Spleen (tissue), 11 donors: ENCODE measurements at regions not wholly inside any gene's neighbourhood (a gene's known extent, or its start where the extent isn't known, plus 50 kb on each side); places are given as distances from the start of the nearest gene placed in this dataset.

Source experiments
- DNase-seq: peaks from one replicate; pipeline ENCODE4 v3.0.0-alpha.2; 2020
- H3K27ac ChIP-seq, 8 donors: fragments of 200-600 bp; sonication (generic) in 7 of 8; 1 replicate in 4 of 8; 2 replicates in 4 of 8; pipeline versions ENCODE4 v1.5.0 to v1.8.0; 2016 to 2021; ENCODE audit warnings: inconsistent platforms in 4 of 8, mild to moderate bottlenecking in 4 of 8, moderate library complexity in 1 of 8
- H3K27me3 ChIP-seq, 7 donors: fragments of 200-600 bp; sonication (generic) in 6 of 7; replicated peaks in 1 of 7; 1 replicate in 4 of 7; 2 replicates in 3 of 7; pipeline versions ENCODE4 v1.5.0 to v1.8.0; 2016 to 2021; ENCODE audit warnings: inconsistent platforms in 3 of 7, mild to moderate bottlenecking in 1 of 7
- H3K36me3 ChIP-seq, 6 donors: fragments of 200-600 bp; sonication (generic) in 5 of 6; 1 replicate in 4 of 6; 2 replicates in 2 of 6; pipeline versions ENCODE4 v1.5.0 to v1.8.0; 2016 to 2021; ENCODE audit warnings: inconsistent platforms in 2 of 6
- H3K4me1 ChIP-seq, 6 donors: fragments of 200-600 bp; sonication (generic) in 5 of 6; 1 replicate in 3 of 6; 2 replicates in 3 of 6; pipeline versions ENCODE4 v1.5.0 to v1.8.0; 2016 to 2021; ENCODE audit warnings: inconsistent platforms in 3 of 6
- H3K4me3 ChIP-seq, 8 donors: fragments of 200-600 bp; sonication (generic) in 7 of 8; 1 replicate in 4 of 8; 2 replicates in 4 of 8; pipeline versions ENCODE4 v1.5.0 to v1.8.0; 2016 to 2021; ENCODE audit warnings: inconsistent platforms in 4 of 8, mild to moderate bottlenecking in 4 of 8, moderate library complexity in 2 of 8
- H3K9me3 ChIP-seq, 8 donors: fragments of 200-600 bp; sonication (generic) in 7 of 8; 1 replicate in 4 of 8; 2 replicates in 4 of 8; pipeline versions ENCODE4 v1.5.0 to v1.8.0; 2016 to 2021; ENCODE audit warnings: inconsistent platforms in 4 of 8
- CTCF ChIP-seq, 11 experiments: fragments of 200-600 bp in 7 of 11; fragments of 450-650 bp in 4 of 11; sonication (generic) in 4 of 11; IDR thresholded peaks in 8 of 11; conservative IDR thresholded peaks in 3 of 11; 1 replicate in 7 of 11; 2 replicates in 4 of 11; pipeline versions ENCODE4 v1.4.0 to v1.8.0; 2016 to 2021; ENCODE audit warnings: antibody characterized with exemption in 11 of 11, inconsistent platforms in 4 of 11, mild to moderate bottlenecking in 1 of 11
- POLR2A ChIP-seq, 3 donors: fragments of 450-650 bp; IDR thresholded peaks; one replicate each; pipeline ENCODE4 v1.5.1; 2017; ENCODE audit warnings: antibody characterized with exemption in 3 of 3, mild to moderate bottlenecking in 1 of 3
- POLR2AphosphoS5 ChIP-seq, 3 donors: sonication (generic); formaldehyde crosslinking; IDR thresholded peaks; one replicate each; pipeline ENCODE4 v1.5.1; 2017; ENCODE audit warnings: antibody characterized with exemption in 3 of 3
- WGBS, 5 donors: extraction: QIAGEN DNeasy Blood & Tissue Kit in 3 of 5; methylation state at CpG; one replicate each; pipeline versions ENCODE4 v1.1.5 to v1.1.7; 2013 to 2018; 5-methylcytosine and 5-hydroxymethylcytosine counted together
- intact Hi-C: fragments of 100-400 bp; cut with DNase I; formaldehyde crosslinking; loops from one replicate; pipeline ENCODE4 v1.15.0; 2023; ENCODE audit warnings: low total_unique reads
- donor health status: healthy with polysubstance abuse.
- donor health status: DM: no; HTN: no; CAD: no; lungs with moderate emphysema.
- donor health status: DM: no; HTN: no; CAD: no.
- donor health status: Bipolar disorder and iron deficiency.
- donor health status: healthy.
- donor health status: DM: no; HTN: no; CAD: no.
- donor health status: DM: yes; HTN: yes; CAD: no.

GRCh38 chr18:34598120-34598635, 111.9 kb upstream of the DTNA start:
- intact Hi-C loops = no loop called here
- H3K27me3 ChIP-seq = no peaks in the 10 kb centered on the region
- no peak for TF ChIP-seq CTCF (IDR thresholded peaks at IDR 0.05 in 8 of 11, conservative IDR thresholded peaks at IDR 0.05 in 3 of 11)
- TF ChIP-seq POLR2AphosphoS5 (IDR thresholded peaks at IDR 0.05) = no peak
- no peak for TF ChIP-seq POLR2A (IDR thresholded peaks at IDR 0.05)
- H3K9me3 ChIP-seq = no peaks in the 10 kb centered on the region
- H3K36me3 ChIP-seq = no peaks in the 10 kb centered on the region
- no peak for DNase-seq
- H3K4me1 ChIP-seq = peaks cover 0 to 5% (median 0%) of the 10 kb centered on the region in 6 donors
- H3K4me3 ChIP-seq = no peak overlapping the region
- 85 to 96% (median 88%) methylated on average over 4 of the region's 4 CpGs for WGBS, 5 donors
- no peak overlapping the region for H3K27ac ChIP-seq

DNA sequence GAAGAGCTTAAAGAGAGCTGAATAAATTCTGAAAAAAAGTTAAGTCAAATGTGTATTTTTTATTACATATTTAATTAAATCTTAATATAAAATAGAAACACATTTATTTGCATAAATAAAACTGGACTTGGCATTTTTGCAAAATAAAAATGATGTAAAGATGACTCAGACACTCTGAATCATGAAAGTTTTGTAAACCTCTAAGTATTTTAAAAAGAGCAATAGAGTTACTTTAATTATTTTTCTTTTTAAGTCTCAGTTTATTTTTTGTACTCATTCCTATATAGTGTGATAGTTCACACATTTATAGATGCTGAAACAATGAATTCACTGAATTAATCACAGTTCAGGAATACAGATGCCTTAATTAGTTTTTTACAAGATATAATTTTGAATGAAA, 109.9 kb upstream of the DTNA start:
- Histone ChIP-seq H3K27me3 (no peaks in the 10 kb centered on the region), H3K27ac (no peak overlapping the region), H3K4me3 (no peak overlapping the region), H3K36me3 (no peaks in the 10 kb centered on the region), H3K4me1 (no peaks in the 10 kb centered on the region), H3K9me3 (no peaks in the 10 kb centered on the region)
- TF ChIP-seq POLR2A (IDR thresholded peaks at IDR 0.05) (no peak), CTCF (IDR thresholded peaks at IDR 0.05 in 8 of 11, conservative IDR thresholded peaks at IDR 0.05 in 3 of 11) (no peak), POLR2AphosphoS5 (IDR thresholded peaks at IDR 0.05) (no peak)
- no peak for DNase-seq
- intact Hi-C loops = no loop called here

DNA sequence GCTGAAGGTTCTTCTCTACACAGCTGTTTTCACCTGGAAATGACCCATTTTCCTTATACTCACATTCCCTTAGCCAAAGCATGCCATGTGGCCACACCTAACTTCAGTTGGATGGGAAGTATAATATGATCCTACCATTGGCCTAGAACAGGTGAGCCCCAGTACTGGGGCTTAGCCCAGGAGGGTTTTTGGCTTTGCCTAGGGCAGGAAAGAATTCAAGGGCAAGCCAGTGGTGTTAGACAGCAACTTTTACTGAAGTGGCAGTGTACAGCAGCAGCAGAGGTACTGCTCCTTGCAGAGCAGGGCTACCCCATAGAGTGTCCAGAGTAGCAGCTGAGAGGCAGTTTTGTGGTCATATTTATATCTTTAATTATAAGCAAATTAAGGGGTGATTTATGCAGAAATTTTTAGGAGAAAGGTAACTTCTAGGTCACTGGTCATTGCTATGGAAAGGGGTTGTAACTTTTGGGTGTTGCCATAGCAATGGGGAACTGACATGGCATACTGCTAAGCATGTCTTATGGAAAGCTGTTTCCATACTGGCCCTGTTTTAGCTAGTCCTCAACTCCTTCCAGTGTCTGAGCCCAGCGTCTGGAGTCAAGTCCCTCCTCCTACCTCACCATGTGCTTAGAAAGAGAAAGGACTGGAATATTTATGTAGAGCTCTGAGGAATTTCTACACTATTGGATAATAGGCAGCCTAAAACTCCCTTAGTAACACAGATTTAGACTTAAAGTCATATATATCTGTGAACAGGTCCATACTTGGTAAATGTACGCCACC, 109.0 kb upstream of the DTNA start:
- H3K27me3 ChIP-seq = no peaks in the 10 kb centered on the region
- no peak overlapping the region for H3K4me3 ChIP-seq
- no peaks in the 10 kb centered on the region for H3K9me3 ChIP-seq
- intact Hi-C loops = no loop called here
- H3K27ac ChIP-seq = no peak overlapping the region
- H3K36me3 ChIP-seq = no peaks in the 10 kb centered on the region
- no peak for DNase-seq
- TF ChIP-seq POLR2AphosphoS5 (IDR thresholded peaks at IDR 0.05) (no peak), CTCF (IDR thresholded peaks at IDR 0.05 in 8 of 11, conservative IDR thresholded peaks at IDR 0.05 in 3 of 11) (no peak), POLR2A (IDR thresholded peaks at IDR 0.05) (no peak)
- WGBS, 5 donors = 83 to 93% (median 91%) methylated on average over 2 of the region's 2 CpGs
- no peaks in the 10 kb centered on the region for H3K4me1 ChIP-seq

GRCh38 chr18:34604591-34604990, 105.5 kb upstream of the DTNA start:
- Histone ChIP-seq H3K4me1 (no peaks in the 10 kb centered on the region), H3K9me3 (no peaks in the 10 kb centered on the region), H3K27ac (no peak overlapping the region), H3K36me3 (no peaks in the 10 kb centered on the region), H3K27me3 (no peaks in the 10 kb centered on the region), H3K4me3 (no peak overlapping the region)
- 25 to 55% (median 37%) methylated on average over 2 of the region's 2 CpGs for WGBS, 5 donors
- intact Hi-C loops = no loop called here
- TF ChIP-seq POLR2AphosphoS5 (IDR thresholded peaks at IDR 0.05) = no peak
- TF ChIP-seq CTCF (IDR thresholded peaks at IDR 0.05 in 8 of 11, conservative IDR thresholded peaks at IDR 0.05 in 3 of 11) = no peak
- no peak for TF ChIP-seq POLR2A (IDR thresholded peaks at IDR 0.05)
- no peak for DNase-seq
